Breast epithelium (tissue), 4 donors: ENCODE measurements at regions not wholly inside any gene's neighbourhood (a gene's known extent, or its start where the extent isn't known, plus 50 kb on each side); places are given as distances from the start of the nearest gene placed in this dataset.

Experiments
- DNase-seq, 2 donors: peaks; one replicate each; pipeline ENCODE4 v3.0.0-alpha.2; 2019; ENCODE audit warnings: low spot score in 2 of 2
- H3K27ac ChIP-seq, 2 donors: fragments of 200-600 bp; sonication (generic) in 1 of 2; one replicate each; pipeline ENCODE4 v1.5.1; 2016 to 2019; ENCODE audit warnings: mild to moderate bottlenecking in 1 of 2
- H3K27me3 ChIP-seq, 2 donors: fragments of 200-600 bp; sonication (generic) in 1 of 2; one replicate each; pipeline versions ENCODE4 v1.5.1 to v1.6.0; 2017 to 2019; ENCODE audit warnings: control low read depth in 1 of 2, mild to moderate bottlenecking in 1 of 2
- H3K36me3 ChIP-seq: fragments of 200-600 bp; one replicate; pipeline ENCODE4 v1.5.1; 2019
- H3K4me1 ChIP-seq, 2 donors: fragments of 200-600 bp; sonication (generic); one replicate each; pipeline ENCODE4 v1.5.1; 2016 to 2019; ENCODE audit warnings: control low read depth in 1 of 2
- H3K4me3 ChIP-seq, 3 donors: fragments of 200-600 bp; sonication (generic); 1 replicate in 2 of 3; 2 replicates in 1 of 3; pipeline ENCODE4 v1.5.1; 2016 to 2019; ENCODE audit warnings: mild to moderate bottlenecking in 3 of 3, moderate library complexity in 2 of 3
- H3K9me3 ChIP-seq, 2 donors: fragments of 200-600 bp; sonication (generic) in 1 of 2; one replicate each; pipeline ENCODE4 v1.5.1; 2016 to 2019; ENCODE audit warnings: control low read depth in 1 of 2
- CTCF ChIP-seq, 3 donors: fragments of 450-650 bp; IDR thresholded peaks; one replicate each; pipeline ENCODE4 v1.5.1; 2016 to 2017; ENCODE audit warnings: antibody characterized with exemption in 3 of 3, mild to moderate bottlenecking in 3 of 3, moderate library complexity in 3 of 3
- POLR2A ChIP-seq: fragments of 450-650 bp; IDR thresholded peaks from one replicate; pipeline ENCODE4 v1.6.1; 2016; ENCODE audit warnings: antibody characterized with exemption, mild to moderate bottlenecking, moderate library complexity
- POLR2AphosphoS5 ChIP-seq, 3 donors: sonication (generic); formaldehyde crosslinking; IDR thresholded peaks; one replicate each; pipeline ENCODE4 v1.6.1; 2017; ENCODE audit warnings: antibody characterized with exemption in 3 of 3
- intact Hi-C: fragments of 100-400 bp; cut with DNase I; formaldehyde crosslinking; loops from one replicate; pipeline ENCODE4 v1.15.1; 2023; ENCODE audit warnings: low total_unique reads

GRCh38 chr12:114302606-114303315 lies 103.2 kb downstream of the TBX5 start:
- Histone ChIP-seq H3K4me1 (no peaks in the 10 kb centered on the region), H3K27me3 (peaks cover 0 to 2% of the 10 kb centered on the region in 2 donors), H3K36me3 (no peaks in the 10 kb centered on the region), H3K4me3 (no peak overlapping the region), H3K27ac (no peak overlapping the region), H3K9me3 (no peaks in the 10 kb centered on the region)
- TF ChIP-seq POLR2AphosphoS5 (IDR thresholded peaks at IDR 0.05) (no peak), CTCF (IDR thresholded peaks at IDR 0.05) (no peak), POLR2A (no peak)
- DNase-seq, result no peak
- intact Hi-C loops, result no loop called here

DNA sequence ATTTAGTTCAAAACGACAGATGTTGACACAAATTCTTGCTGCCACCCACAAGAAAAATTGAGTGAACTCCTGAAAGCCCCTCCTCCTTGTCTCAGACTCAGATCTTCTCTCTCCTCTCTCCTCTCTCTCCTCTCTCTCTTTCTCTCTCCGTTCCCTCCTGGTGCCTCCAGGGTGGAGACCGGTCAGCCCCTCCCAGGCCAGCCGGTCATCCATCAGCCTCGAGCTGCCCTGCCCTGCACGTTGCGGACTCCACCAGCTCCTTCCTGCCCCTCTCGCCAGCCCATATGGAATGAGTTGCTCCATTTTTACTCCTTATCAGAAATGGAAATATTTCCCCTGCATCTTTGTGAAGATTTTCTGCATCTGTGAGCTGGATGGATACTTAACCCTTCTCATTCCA lies 103.8 kb downstream of the TBX5 start:
- Histone ChIP-seq H3K4me3 (no peak overlapping the region), H3K9me3 (no peaks in the 10 kb centered on the region), H3K27ac (no peak overlapping the region), H3K27me3 (peaks cover 0 to 2% of the 10 kb centered on the region in 2 donors), H3K36me3 (no peaks in the 10 kb centered on the region), H3K4me1 (no peaks in the 10 kb centered on the region)
- intact Hi-C loops, result no loop called here
- DNase-seq, result no peak
- TF ChIP-seq POLR2A (no peak), POLR2AphosphoS5 (IDR thresholded peaks at IDR 0.05) (no peak), CTCF (IDR thresholded peaks at IDR 0.05) (no peak)

GRCh38 chr12:114294303-114294685 lies 111.7 kb downstream of the TBX5 start:
- H3K27me3 ChIP-seq, result no peaks in the 10 kb centered on the region

DNA sequence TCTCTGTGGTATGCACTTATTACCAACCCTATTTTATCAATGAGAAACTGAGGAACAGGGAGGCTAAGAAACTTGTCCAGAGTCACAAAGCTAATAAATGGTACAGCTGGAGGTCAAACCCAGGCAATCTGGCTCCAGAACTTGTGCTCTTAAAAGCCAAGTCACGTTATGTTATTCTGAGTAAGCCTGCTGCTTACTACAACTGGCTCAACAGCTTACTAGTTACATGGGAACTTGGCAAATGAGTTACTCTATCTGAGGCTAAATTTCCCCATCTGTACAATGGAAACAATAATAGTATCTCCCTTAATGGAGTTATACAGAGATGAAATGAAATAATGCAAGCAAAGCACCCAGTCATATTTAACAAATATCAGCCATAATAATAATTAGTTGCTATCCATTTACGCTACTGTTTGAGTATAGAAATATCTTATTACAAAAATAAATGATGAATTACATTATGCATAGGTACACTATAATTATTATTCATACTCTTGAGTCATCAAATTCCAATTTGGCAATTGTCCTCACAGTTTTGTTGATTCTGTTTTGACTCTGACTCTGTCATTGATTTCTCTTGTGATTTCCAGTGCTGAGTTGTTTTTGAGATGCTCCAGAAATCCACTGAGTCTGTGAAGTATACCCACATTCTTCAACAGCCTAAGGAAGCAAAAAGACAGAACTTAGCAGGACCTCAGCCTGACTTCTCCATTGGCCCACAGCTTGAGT lies 112.2 kb downstream of the TBX5 start:
- no peak for DNase-seq
- peaks cover 8 to 14% of the 10 kb centered on the region in 2 donors for H3K9me3 ChIP-seq
- no peaks in the 10 kb centered on the region for H3K36me3 ChIP-seq
- TF ChIP-seq POLR2AphosphoS5 (IDR thresholded peaks at IDR 0.05), result no peak
- TF ChIP-seq CTCF (IDR thresholded peaks at IDR 0.05), result no peak
- no peak for TF ChIP-seq POLR2A
- H3K4me1 ChIP-seq, result no peaks in the 10 kb centered on the region
- no peak overlapping the region for H3K4me3 ChIP-seq
- intact Hi-C loops, result no loop called here
- H3K27me3 ChIP-seq, result no peaks in the 10 kb centered on the region
- H3K27ac ChIP-seq, result no peak overlapping the region

More at GRCh38 chr12:114294303-114294685, 111.7 kb downstream of the TBX5 start:
- intact Hi-C loops, result no loop called here
- H3K36me3 ChIP-seq, result no peaks in the 10 kb centered on the region
- no peaks in the 10 kb centered on the region for H3K4me1 ChIP-seq
- DNase-seq, result no peak
- H3K9me3 ChIP-seq, result peaks cover 8 to 14% of the 10 kb centered on the region in 2 donors
- TF ChIP-seq POLR2A (no peak), POLR2AphosphoS5 (IDR thresholded peaks at IDR 0.05) (no peak), CTCF (IDR thresholded peaks at IDR 0.05) (no peak)
- no peak overlapping the region for H3K4me3 ChIP-seq
- no peak overlapping the region for H3K27ac ChIP-seq

GRCh38 chr12:114293073-114293472 lies 112.9 kb downstream of the TBX5 start:
- TF ChIP-seq POLR2AphosphoS5 (IDR thresholded peaks at IDR 0.05) (no peak), CTCF (IDR thresholded peaks at IDR 0.05) (no peak), POLR2A (no peak)
- H3K27me3 ChIP-seq, result no peaks in the 10 kb centered on the region
- intact Hi-C loops, result no loop called here
- H3K4me1 ChIP-seq, result no peaks in the 10 kb centered on the region
- H3K27ac ChIP-seq, result no peak overlapping the region
- no peak overlapping the region for H3K4me3 ChIP-seq
- no peaks in the 10 kb centered on the region for H3K36me3 ChIP-seq
- H3K9me3 ChIP-seq, result peaks cover 8 to 14% of the 10 kb centered on the region in 2 donors
- no peak for DNase-seq
